Right lobe of liver (tissue), 6 donors: ENCODE measurements at regions not wholly inside any gene's neighbourhood (a gene's known extent, or its start where the extent isn't known, plus 50 kb on each side); places are given as distances from the start of the nearest gene placed in this dataset.

Source experiments
- ATAC-seq, 4 donors: fragments of 200-7000 bp; cut with Tn5 transposase; one replicate each; pipeline ENCODE4 v1.9.1; 2020; ENCODE audit warnings: mild to moderate bottlenecking in 4 of 4, moderate library complexity in 4 of 4
- DNase-seq, 3 donors: peaks; one replicate each; pipeline ENCODE4 v3.0.0-alpha.2; 2020
- H3K27ac ChIP-seq, 3 donors: fragments of 200-600 bp; one replicate each; pipeline ENCODE4 v1.8.0; 2022
- H3K27me3 ChIP-seq, 2 donors: fragments of 200-600 bp; one replicate each; pipeline ENCODE4 v1.8.0; 2022
- H3K36me3 ChIP-seq, 4 donors: fragments of 200-600 bp; sonication (generic) in 1 of 4; one replicate each; pipeline versions ENCODE4 v1.5.1 to v1.8.0; 2017 to 2022; ENCODE audit warnings: control low read depth in 1 of 4
- H3K4me1 ChIP-seq, 4 donors: fragments of 200-600 bp; sonication (generic) in 1 of 4; one replicate each; pipeline versions ENCODE4 v1.5.1 to v1.8.0; 2017 to 2022; ENCODE audit warnings: control low read depth in 1 of 4
- H3K4me3 ChIP-seq, 3 donors: fragments of 200-600 bp; one replicate each; pipeline ENCODE4 v1.8.0; 2022
- H3K9me3 ChIP-seq, 4 donors: fragments of 200-600 bp; sonication (generic) in 1 of 4; one replicate each; pipeline versions ENCODE4 v1.5.1 to v1.8.0; 2017 to 2022; ENCODE audit warnings: control low read depth in 1 of 4
- POLR2A ChIP-seq: fragments of 450-650 bp; IDR thresholded peaks from one replicate; pipeline ENCODE4 v1.6.1; 2017; ENCODE audit warnings: antibody characterized with exemption, mild to moderate bottlenecking
- WGBS: methylation state at CpG from one replicate; pipeline ENCODE4 v1.1.6; 2018; ENCODE audit warnings: low coverage, low lambda C conversion rate; ENCODE audit not compliant: insufficient coverage; ENCODE audit errors: missing lambda C conversion rate; 5-methylcytosine and 5-hydroxymethylcytosine counted together
- intact Hi-C, 2 donors: fragments of 100-400 bp; cut with DNase I; formaldehyde crosslinking; loops; one replicate each; pipeline versions ENCODE4 v1.11.2 to v1.14.1; 2022
- TF ChIP-seq, protein P1 (sequence below), 4 donors: fragments of 200-600 bp in 3 of 4; fragments of 450-650 bp in 1 of 4; IDR thresholded peaks; one replicate each; pipeline versions ENCODE4 v1.5.1 to v1.8.0; 2016 to 2022; ENCODE audit warnings: antibody characterized with exemption in 4 of 4, mild to moderate bottlenecking in 2 of 4
- donor health status: DM: no; HTN: yes; CAD: no.
- donor health status: DM: no; HTN: no; CAD: no.
- donor health status: DM: no; HTN: no; CAD: no.
- donor health status: DM: no; HTN: yes; CAD: no.
- donor health status: DM: no; HTN: yes; CAD: no.

DNA sequence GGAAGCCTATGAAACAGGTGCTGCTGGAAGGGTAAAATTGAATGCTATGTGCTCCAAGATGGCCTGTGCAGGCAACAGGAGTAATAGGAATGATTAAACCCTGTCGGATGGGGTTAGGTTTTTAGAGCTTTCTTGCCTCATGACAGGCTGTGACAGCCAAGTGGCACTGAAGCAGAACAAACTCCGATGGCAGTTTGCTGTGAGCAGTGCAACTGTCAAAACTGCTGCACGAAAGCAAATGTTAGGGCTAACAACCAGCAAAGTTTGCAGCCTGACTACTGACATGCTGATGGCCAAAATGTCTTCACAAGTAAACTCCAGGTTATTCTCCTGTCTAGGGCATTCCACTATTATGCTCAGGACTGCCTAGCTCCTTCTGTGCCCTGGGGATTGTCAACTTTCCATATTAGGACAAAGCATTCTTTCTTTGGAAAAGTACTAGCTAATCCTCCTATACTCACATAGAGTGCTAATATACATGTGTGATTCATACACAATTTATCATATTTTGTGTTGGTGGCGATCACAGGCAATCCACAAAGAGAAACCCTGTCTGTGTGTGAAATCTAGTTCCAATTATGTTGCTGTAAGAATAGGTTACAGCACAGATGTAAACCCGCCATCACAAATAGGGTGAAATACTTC, 486.6 kb upstream of the TENM3 start:
- Histone ChIP-seq H3K4me3 (no peak overlapping the region), H3K4me1 (no peaks in the 10 kb centered on the region), H3K27ac (no peak overlapping the region), H3K27me3 (no peaks in the 10 kb centered on the region), H3K36me3 (no peaks in the 10 kb centered on the region), H3K9me3 (no peaks in the 10 kb centered on the region)
- DNase-seq (no peak), ATAC-seq (no peak)
- WGBS, result 34% methylated on average over 5 of the region's 5 CpGs
- TF ChIP-seq POLR2A, result no peak
- TF ChIP-seq, protein P1, sequence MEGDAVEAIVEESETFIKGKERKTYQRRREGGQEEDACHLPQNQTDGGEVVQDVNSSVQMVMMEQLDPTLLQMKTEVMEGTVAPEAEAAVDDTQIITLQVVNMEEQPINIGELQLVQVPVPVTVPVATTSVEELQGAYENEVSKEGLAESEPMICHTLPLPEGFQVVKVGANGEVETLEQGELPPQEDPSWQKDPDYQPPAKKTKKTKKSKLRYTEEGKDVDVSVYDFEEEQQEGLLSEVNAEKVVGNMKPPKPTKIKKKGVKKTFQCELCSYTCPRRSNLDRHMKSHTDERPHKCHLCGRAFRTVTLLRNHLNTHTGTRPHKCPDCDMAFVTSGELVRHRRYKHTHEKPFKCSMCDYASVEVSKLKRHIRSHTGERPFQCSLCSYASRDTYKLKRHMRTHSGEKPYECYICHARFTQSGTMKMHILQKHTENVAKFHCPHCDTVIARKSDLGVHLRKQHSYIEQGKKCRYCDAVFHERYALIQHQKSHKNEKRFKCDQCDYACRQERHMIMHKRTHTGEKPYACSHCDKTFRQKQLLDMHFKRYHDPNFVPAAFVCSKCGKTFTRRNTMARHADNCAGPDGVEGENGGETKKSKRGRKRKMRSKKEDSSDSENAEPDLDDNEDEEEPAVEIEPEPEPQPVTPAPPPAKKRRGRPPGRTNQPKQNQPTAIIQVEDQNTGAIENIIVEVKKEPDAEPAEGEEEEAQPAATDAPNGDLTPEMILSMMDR (IDR thresholded peaks at IDR 0.05), result no peak
- intact Hi-C loops, result no loop called here

DNA sequence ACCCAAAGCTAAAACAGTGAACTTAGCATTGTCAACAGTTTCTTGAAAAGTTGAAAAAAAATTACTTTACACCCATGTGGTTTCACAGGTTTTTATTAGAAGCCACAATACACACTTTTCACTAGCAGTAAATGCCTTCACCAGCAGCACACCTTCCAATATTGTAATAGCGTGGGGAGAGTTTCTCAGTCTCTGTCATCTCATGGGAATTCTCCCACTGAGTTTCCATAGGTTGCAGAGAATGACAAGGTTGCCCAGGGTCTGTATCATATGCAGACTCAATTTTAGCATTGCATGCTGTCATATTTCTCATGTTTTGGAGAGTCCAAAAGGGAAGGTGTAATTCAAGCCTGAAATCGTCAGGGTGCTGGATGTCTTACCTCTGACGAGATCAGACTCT, 486.1 kb upstream of the TENM3 start:
- WGBS, result 17% methylated on average over 3 of the region's 3 CpGs

DNA sequence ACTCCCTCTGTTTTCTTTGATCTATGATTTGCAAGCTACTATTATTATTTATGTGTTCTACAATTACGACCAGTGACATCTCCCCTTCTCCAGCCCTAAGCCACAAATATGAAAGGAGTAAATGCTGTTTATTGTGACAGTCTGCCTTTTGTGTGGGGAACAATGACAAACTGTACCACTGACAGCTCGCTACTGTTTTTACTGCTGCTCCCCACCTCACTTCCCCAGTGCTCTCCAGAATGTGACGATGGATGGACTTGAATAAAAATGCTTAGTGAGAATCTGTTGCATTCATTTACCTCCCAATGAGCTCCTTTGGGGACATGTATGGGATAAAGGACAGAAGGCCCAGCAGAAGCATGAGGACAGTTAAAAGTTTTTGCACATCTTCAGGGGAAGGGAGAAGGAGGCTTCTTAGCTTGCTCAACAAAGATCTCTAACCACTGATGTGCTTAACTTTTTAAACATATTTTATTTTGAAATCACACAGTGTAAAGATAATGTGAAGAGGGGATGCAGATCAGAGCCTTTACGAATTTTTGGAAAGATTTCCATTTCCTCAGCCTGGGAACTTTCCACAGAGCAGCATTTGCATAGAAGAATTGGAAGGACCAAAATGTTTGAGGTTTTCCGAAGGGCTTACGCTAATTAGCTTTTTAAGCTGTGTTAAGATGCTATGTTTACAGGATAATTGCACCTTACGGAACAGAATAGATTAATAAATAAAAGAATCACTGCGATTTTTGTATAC, 485.1 kb upstream of the TENM3 start:
- Histone ChIP-seq H3K36me3 (no peaks in the 10 kb centered on the region), H3K4me1 (no peaks in the 10 kb centered on the region), H3K4me3 (no peak overlapping the region), H3K27me3 (no peaks in the 10 kb centered on the region), H3K9me3 (no peaks in the 10 kb centered on the region), H3K27ac (no peak overlapping the region)
- intact Hi-C loops, result no loop called here
- DNase-seq, result no peak
- ATAC-seq, result no peak
- WGBS, result 34% methylated on average over 8 of the region's 8 CpGs
- no peak for TF ChIP-seq POLR2A
- TF ChIP-seq, protein P1 (IDR thresholded peaks at IDR 0.05), result no peak

More for the DNA sequence above, 486.1 kb upstream of the TENM3 start:
- Histone ChIP-seq H3K4me3 (no peak overlapping the region), H3K27ac (no peak overlapping the region), H3K27me3 (no peaks in the 10 kb centered on the region), H3K36me3 (no peaks in the 10 kb centered on the region), H3K4me1 (no peaks in the 10 kb centered on the region), H3K9me3 (no peaks in the 10 kb centered on the region)
- ATAC-seq (no peak), DNase-seq (no peak)
- intact Hi-C loops, result no loop called here
- no peak for TF ChIP-seq POLR2A
- TF ChIP-seq, protein P1 (IDR thresholded peaks at IDR 0.05), result no peak

DNA sequence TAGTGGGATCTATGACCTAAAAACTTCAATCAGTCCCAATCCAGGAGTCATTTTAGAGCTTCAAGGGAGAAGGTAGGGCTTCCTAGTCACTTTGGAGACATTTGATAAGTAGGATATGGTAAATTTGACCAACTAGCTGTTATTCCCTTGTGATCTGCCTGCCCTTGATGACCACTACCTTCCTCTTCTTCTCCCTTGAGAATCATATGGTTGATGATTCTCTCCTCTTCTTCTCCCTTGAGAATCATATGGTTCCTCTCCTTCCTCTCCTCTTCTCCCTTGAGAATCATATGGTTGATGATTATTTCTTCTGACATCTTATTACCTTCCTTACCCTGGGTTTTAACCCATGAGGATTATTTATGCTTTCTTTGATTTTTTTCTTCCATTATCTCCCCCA, 482.6 kb upstream of the TENM3 start:
- intact Hi-C loops, result no loop called here

DNA sequence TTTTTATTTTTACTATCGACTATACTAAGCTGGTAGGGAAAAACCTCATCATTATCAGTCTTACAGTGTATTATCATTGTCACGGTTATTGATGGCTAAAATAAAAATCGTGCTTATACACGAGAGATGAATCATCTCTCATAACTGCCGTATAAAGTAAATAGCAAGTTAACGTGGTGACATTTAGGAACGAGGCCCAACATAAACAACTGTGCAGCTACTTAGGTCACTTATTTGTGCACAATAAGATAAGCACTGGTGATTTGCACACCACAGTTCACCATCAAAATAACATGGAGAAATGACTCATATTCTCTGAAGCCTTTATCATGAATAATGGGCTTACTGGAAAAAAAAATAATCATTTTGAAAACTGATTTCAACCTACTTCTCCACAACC, 482.0 kb upstream of the TENM3 start:
- DNase-seq (no peak), ATAC-seq (no peak)
- Histone ChIP-seq H3K4me1 (no peaks in the 10 kb centered on the region), H3K36me3 (no peaks in the 10 kb centered on the region), H3K4me3 (no peak overlapping the region), H3K9me3 (no peaks in the 10 kb centered on the region), H3K27me3 (no peaks in the 10 kb centered on the region), H3K27ac (no peak overlapping the region)
- 53% methylated on average over 7 of the region's 7 CpGs for WGBS
- TF ChIP-seq POLR2A, result no peak
- TF ChIP-seq, protein P1 (IDR thresholded peaks at IDR 0.05), result no peak
- intact Hi-C loops, result no loop called here

More for the DNA sequence above, 482.6 kb upstream of the TENM3 start:
- TF ChIP-seq POLR2A, result no peak
- no peaks in the 10 kb centered on the region for H3K36me3 ChIP-seq
- no peak for DNase-seq
- H3K27me3 ChIP-seq, result no peaks in the 10 kb centered on the region
- no peaks in the 10 kb centered on the region for H3K9me3 ChIP-seq
- no peaks in the 10 kb centered on the region for H3K4me1 ChIP-seq
- no peak overlapping the region for H3K4me3 ChIP-seq
- ATAC-seq, result no peak
- H3K27ac ChIP-seq, result no peak overlapping the region
